Keratinocyte (primary cell): ENCODE measurements at regions not wholly inside any gene's neighbourhood (a gene's known extent, or its start where the extent isn't known, plus 50 kb on each side); places are given as distances from the start of the nearest gene placed in this dataset.

Experiments
- EZH2 ChIP-seq: IDR thresholded peaks from one replicate; pipeline ENCODE4 v1.6.1; 2012; ENCODE audit warnings: inconsistent platforms, mild to moderate bottlenecking, low read length, moderate library complexity
- TF ChIP-seq, protein P1 (sequence below), 3 experiments: IDR thresholded peaks in 1 of 3; conservative IDR thresholded peaks in 1 of 3; optimal IDR thresholded peaks in 1 of 3; 2 replicates in 2 of 3; 3 replicates in 1 of 3; pipeline versions ENCODE3 to v1.5.1; 2011; ENCODE audit warnings: low read length in 3 of 3, mild to moderate bottlenecking in 3 of 3, moderate library complexity in 2 of 3, control low read depth in 1 of 3, inconsistent platforms in 1 of 3; ENCODE audit not compliant: insufficient read depth in 2 of 3; ENCODE audit errors: extremely low read depth in 1 of 3

DNA sequence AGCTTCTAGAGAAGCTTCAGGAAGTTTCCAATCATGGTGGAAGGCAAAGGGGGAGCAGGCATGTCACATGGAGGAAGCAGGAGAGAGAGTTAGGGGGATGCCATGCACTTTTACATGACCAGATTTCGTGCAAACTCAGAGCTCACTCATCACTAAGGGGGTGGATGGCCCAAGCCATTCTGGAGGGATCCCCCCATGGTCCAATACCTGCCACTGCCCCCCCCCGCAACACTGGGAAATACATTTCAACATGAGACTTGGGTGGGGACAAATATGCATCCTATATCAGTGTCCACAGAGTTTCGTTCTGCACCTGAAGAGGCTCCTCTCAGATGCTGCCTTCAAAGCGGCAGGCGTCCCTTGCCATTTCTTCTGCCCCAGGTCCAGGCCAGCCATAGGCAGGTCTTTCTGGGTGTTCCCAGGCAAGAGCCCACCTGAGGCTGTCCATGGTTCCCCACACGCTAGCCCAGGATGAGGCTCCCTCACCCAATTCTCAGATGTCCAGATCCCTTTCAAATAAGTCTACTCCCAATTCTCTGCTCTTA is 1344.3 kb downstream of the TBC1D22A start:
- TF ChIP-seq, protein P1, sequence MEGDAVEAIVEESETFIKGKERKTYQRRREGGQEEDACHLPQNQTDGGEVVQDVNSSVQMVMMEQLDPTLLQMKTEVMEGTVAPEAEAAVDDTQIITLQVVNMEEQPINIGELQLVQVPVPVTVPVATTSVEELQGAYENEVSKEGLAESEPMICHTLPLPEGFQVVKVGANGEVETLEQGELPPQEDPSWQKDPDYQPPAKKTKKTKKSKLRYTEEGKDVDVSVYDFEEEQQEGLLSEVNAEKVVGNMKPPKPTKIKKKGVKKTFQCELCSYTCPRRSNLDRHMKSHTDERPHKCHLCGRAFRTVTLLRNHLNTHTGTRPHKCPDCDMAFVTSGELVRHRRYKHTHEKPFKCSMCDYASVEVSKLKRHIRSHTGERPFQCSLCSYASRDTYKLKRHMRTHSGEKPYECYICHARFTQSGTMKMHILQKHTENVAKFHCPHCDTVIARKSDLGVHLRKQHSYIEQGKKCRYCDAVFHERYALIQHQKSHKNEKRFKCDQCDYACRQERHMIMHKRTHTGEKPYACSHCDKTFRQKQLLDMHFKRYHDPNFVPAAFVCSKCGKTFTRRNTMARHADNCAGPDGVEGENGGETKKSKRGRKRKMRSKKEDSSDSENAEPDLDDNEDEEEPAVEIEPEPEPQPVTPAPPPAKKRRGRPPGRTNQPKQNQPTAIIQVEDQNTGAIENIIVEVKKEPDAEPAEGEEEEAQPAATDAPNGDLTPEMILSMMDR (optimal IDR thresholded peaks at IDR 0.05 in 1 of 3, IDR thresholded peaks at IDR 0.05 in 1 of 3, conservative IDR thresholded peaks at IDR 0.05 in 1 of 3; ENCODE audit: extremely low read depth in 1 of 3, insufficient read depth in 2 of 3, low read length in 3 of 3), result no peak
- TF ChIP-seq EZH2, result no peak
